Astrocyte (in vitro differentiated cells and primary cell): ENCODE measurements at regions not wholly inside any gene's neighbourhood (a gene's known extent, or its start where the extent isn't known, plus 50 kb on each side); places are given as distances from the start of the nearest gene placed in this dataset.
"Not testable (repeated sequence)": the region's sequence is repeated elsewhere in the genome, so short reads cannot be mapped to it uniquely, and the experiment has no call there.

Source experiments
- DNase-seq: peaks from one replicate; pipeline ENCODE4 v3.0.0-alpha.2; 2010; ENCODE audit warnings: low read depth
- FAIRE-seq: peaks from 2 replicates; lab custom pipeline; 2011; peaks lifted over from hg19 to GRCh38; lab: Jason Lieb, UNC
- H2AFZ ChIP-seq: 2 replicates; pipeline ENCODE4 v1.6.0; 2012; ENCODE audit warnings: low read depth, low read length, inconsistent platforms
- H3K27ac ChIP-seq: 2 replicates; pipeline ENCODE4 v1.5.1; 2011; ENCODE audit warnings: low read depth, low read length, inconsistent platforms
- H3K27me3 ChIP-seq: 2 replicates; pipeline ENCODE4 v1.6.0; 2011; ENCODE audit warnings: low read length, inconsistent platforms; ENCODE audit not compliant: insufficient read depth
- H3K36me3 ChIP-seq: 2 replicates; pipeline ENCODE4 v1.5.1; 2011; ENCODE audit warnings: low read length, inconsistent platforms; ENCODE audit not compliant: insufficient read depth
- H3K4me1 ChIP-seq: 2 replicates; pipeline ENCODE4 v1.5.1; 2011; ENCODE audit warnings: low read length, inconsistent platforms; ENCODE audit not compliant: insufficient read depth
- H3K4me2 ChIP-seq: 2 replicates; pipeline ENCODE4 v1.6.0; 2012; ENCODE audit warnings: low read length, inconsistent platforms
- H3K4me3 ChIP-seq: 2 replicates; pipeline ENCODE4 v1.5.1; 2011; ENCODE audit warnings: low read depth, mild to moderate bottlenecking, low read length, inconsistent platforms; ENCODE audit not compliant: insufficient read depth
- H3K79me2 ChIP-seq: 2 replicates; pipeline ENCODE4 v1.6.0; 2012; ENCODE audit warnings: mild to moderate bottlenecking, low read length, inconsistent platforms; ENCODE audit not compliant: insufficient read depth
- H3K9ac ChIP-seq: 2 replicates; pipeline ENCODE4 v1.6.0; 2012; ENCODE audit warnings: mild to moderate bottlenecking, low read length, inconsistent platforms
- H3K9me3 ChIP-seq: 2 replicates; pipeline ENCODE4 v1.5.1; 2012; ENCODE audit warnings: low read depth, mild to moderate bottlenecking, low read length, inconsistent platforms; ENCODE audit not compliant: insufficient read depth
- H4K20me1 ChIP-seq: 2 replicates; pipeline ENCODE4 v1.6.0; 2012; ENCODE audit warnings: low read length, inconsistent platforms; ENCODE audit not compliant: insufficient read depth
- H3K27ac Mint-ChIP-seq: one replicate; pipeline ENCODE4 v1.8.0; 2021; ENCODE audit warnings: mild to moderate bottlenecking, mixed read lengths; ENCODE audit not compliant: unreplicated experiment
- H3K27me3 Mint-ChIP-seq: one replicate; pipeline ENCODE4 v1.8.0; 2021; ENCODE audit warnings: low read depth, mixed read lengths; ENCODE audit not compliant: unreplicated experiment
- H3K36me3 Mint-ChIP-seq: one replicate; pipeline ENCODE4 v1.8.0; 2021; ENCODE audit warnings: low read depth, mixed read lengths; ENCODE audit not compliant: unreplicated experiment
- H3K4me1 Mint-ChIP-seq: one replicate; pipeline ENCODE4 v1.8.0; 2021; ENCODE audit warnings: low read depth, mixed read lengths; ENCODE audit not compliant: unreplicated experiment
- H3K4me3 Mint-ChIP-seq: one replicate; pipeline ENCODE4 v1.8.0; 2021; ENCODE audit warnings: mild to moderate bottlenecking, moderate library complexity, mixed read lengths; ENCODE audit not compliant: unreplicated experiment
- H3K9me3 Mint-ChIP-seq: one replicate; pipeline ENCODE4 v1.8.0; 2021; ENCODE audit warnings: mild to moderate bottlenecking, mixed read lengths; ENCODE audit not compliant: unreplicated experiment
- EZH2 ChIP-seq: IDR thresholded peaks from 2 replicates; pipeline ENCODE4 v1.6.1; 2012; ENCODE audit warnings: mild to moderate bottlenecking, low read length, inconsistent platforms; ENCODE audit not compliant: insufficient read depth
- TF ChIP-seq, protein P1 (sequence below): IDR thresholded peaks from 2 replicates; pipeline ENCODE4 v1.5.1; 2011; ENCODE audit warnings: low read depth, mild to moderate bottlenecking, inconsistent platforms, low read length, moderate library complexity; ENCODE audit not compliant: insufficient read depth

DNA sequence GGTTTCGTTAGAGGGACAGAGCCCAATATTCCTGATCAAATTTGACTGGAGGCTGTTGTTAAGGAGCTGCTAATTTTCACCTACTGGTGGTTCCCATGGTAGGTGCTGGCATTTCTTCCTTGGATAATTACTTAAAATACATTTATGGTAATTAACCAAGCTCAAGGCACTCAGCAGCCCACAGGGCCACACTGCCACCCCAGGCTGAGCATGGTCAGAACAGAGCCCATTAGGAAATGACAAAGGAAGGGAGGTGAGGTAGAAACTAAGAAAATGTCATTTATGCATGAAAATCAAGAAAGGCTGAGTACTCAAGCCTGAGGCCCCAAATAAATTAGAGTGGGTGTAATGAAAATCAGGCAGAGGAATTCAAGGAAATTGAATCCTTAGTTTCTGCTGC, 510.2 kb upstream of the GYPC start:
- H3K9me3 ChIP-seq = no peaks in the 10 kb centered on the region
- H4K20me1 ChIP-seq = no peaks in the 10 kb centered on the region
- H3K27ac ChIP-seq = no peak overlapping the region
- H2AFZ ChIP-seq = no peak overlapping the region
- TF ChIP-seq, protein P1, sequence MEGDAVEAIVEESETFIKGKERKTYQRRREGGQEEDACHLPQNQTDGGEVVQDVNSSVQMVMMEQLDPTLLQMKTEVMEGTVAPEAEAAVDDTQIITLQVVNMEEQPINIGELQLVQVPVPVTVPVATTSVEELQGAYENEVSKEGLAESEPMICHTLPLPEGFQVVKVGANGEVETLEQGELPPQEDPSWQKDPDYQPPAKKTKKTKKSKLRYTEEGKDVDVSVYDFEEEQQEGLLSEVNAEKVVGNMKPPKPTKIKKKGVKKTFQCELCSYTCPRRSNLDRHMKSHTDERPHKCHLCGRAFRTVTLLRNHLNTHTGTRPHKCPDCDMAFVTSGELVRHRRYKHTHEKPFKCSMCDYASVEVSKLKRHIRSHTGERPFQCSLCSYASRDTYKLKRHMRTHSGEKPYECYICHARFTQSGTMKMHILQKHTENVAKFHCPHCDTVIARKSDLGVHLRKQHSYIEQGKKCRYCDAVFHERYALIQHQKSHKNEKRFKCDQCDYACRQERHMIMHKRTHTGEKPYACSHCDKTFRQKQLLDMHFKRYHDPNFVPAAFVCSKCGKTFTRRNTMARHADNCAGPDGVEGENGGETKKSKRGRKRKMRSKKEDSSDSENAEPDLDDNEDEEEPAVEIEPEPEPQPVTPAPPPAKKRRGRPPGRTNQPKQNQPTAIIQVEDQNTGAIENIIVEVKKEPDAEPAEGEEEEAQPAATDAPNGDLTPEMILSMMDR = no peak
- TF ChIP-seq EZH2 = no peak
- H3K9ac ChIP-seq = no peak overlapping the region
- Mint-ChIP-seq H3K27me3 (no peaks in the 10 kb centered on the region), H3K36me3 (no peaks in the 10 kb centered on the region), H3K9me3 (peaks cover 6% of the 10 kb centered on the region), H3K27ac (no peak overlapping the region), H3K4me1 (no peaks in the 10 kb centered on the region), H3K4me3 (no peak overlapping the region)
- FAIRE-seq (no peak), DNase-seq (no peak)
- H3K4me3 ChIP-seq = no peak overlapping the region
- no peak overlapping the region for H3K4me2 ChIP-seq
- H3K36me3 ChIP-seq = no peaks in the 10 kb centered on the region
- H3K27me3 ChIP-seq = no peaks in the 10 kb centered on the region
- no peaks in the 10 kb centered on the region for H3K79me2 ChIP-seq
- H3K4me1 ChIP-seq = no peaks in the 10 kb centered on the region

DNA sequence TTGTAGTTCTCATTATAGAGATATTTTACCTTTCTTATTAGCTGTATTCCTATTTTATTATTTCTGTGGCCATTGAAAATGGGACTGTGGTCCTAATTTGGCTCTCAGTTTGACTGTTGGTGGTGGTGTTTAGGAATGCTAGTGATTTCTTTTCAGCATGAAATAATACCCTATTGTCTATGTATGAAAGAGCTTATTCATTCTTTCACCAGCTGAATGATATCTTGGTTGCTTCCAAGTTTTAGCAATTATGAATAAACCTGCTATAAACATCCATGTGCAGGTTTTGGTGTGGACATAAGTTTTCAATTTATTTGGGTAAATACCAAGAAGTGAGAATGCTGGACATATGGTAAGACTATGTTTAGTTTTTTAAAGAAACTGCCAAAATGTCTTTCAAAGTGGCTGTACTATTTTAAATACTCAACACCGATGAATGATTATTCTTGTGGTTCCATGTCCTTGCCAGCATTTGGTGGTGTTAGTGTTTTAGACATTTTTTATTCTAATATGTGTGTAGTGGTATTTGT, 501.6 kb upstream of the GYPC start:
- TF ChIP-seq, protein P1 = no peak
- TF ChIP-seq EZH2 = no peak
- no peaks in the 10 kb centered on the region for H3K9me3 Mint-ChIP-seq
- Histone ChIP-seq H4K20me1 (no peaks in the 10 kb centered on the region), H3K4me2 (no peak overlapping the region), H3K27ac (no peak overlapping the region), H2AFZ (no peak overlapping the region), H3K4me1 (no peaks in the 10 kb centered on the region), H3K79me2 (no peaks in the 10 kb centered on the region), H3K4me3 (no peak overlapping the region), H3K9me3 (no peaks in the 10 kb centered on the region), H3K36me3 (no peaks in the 10 kb centered on the region), H3K9ac (no peak overlapping the region), H3K27me3 (no peaks in the 10 kb centered on the region)
- no peaks in the 10 kb centered on the region for H3K4me1 Mint-ChIP-seq
- H3K4me3 Mint-ChIP-seq = no peak overlapping the region
- DNase-seq = no peak
- no peaks in the 10 kb centered on the region for H3K36me3 Mint-ChIP-seq
- FAIRE-seq = no peak
- no peaks in the 10 kb centered on the region for H3K27me3 Mint-ChIP-seq
- H3K27ac Mint-ChIP-seq = no peak overlapping the region

DNA sequence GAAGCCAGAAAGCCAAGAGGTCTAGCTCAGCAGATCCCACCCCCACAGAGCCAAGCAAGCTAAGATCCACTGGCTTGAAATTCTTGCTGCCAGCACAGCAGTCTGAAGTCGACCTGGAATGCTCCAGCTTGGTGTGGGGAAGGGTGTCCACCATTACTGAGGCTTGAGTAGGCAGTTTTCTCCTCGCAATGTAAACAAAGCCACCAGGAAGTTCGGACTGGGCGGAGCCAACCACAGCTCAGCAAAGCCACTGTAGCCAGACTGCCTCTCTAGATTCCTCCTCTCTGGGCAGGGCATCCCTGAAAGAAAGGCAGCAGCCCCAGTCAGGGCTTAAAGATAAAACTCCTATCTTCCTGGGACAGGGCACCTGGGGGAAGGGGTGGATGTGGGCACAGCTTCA, 495.0 kb upstream of the GYPC start:
- not testable (repeated sequence) for DNase-seq, H3K79me2 ChIP-seq, H4K20me1 ChIP-seq, H3K9ac ChIP-seq, H3K36me3 ChIP-seq, H3K27ac ChIP-seq, H2AFZ ChIP-seq, H3K27me3 Mint-ChIP-seq, H3K9me3 ChIP-seq, H3K4me1 Mint-ChIP-seq, H3K9me3 Mint-ChIP-seq, H3K4me2 ChIP-seq, H3K4me1 ChIP-seq, H3K4me3 Mint-ChIP-seq, FAIRE-seq, H3K36me3 Mint-ChIP-seq, H3K4me3 ChIP-seq, H3K27me3 ChIP-seq
- peak overlapping the region; percentile 13 for H3K27ac Mint-ChIP-seq
